ENCODE measurements at regions not wholly inside any gene's neighbourhood (a gene's known extent, or its start where the extent isn't known, plus 50 kb on each side); places are given as distances from the start of the nearest gene placed in this dataset.
"Not testable (repeated sequence)": the region's sequence is repeated elsewhere in the genome, so short reads cannot be mapped to it uniquely, and the experiment has no call there.

- not testable (repeated sequence) for DNase-seq, H3K9me3 ChIP-seq, H3K4me1 ChIP-seq, H3K36me3 ChIP-seq, H3K4me3 ChIP-seq, H3K27ac ChIP-seq, H3K27me3 ChIP-seq
Measured at GRCh38 chr20:30312220-30312619, 945.2 kb upstream of the DEFB115 start.

GRCh38 chr20:30313660-30314059 lies 943.8 kb upstream of the DEFB115 start:
- H3K9me3 ChIP-seq, H3K27me3 ChIP-seq, H3K27ac ChIP-seq, H3K36me3 ChIP-seq, H3K4me3 ChIP-seq, DNase-seq, H3K4me1 ChIP-seq: not testable (repeated sequence)

GRCh38 chr20:30316063-30316462 lies 941.4 kb upstream of the DEFB115 start:
- not testable (repeated sequence) for DNase-seq, H3K4me1 ChIP-seq, H3K9me3 ChIP-seq, H3K27ac ChIP-seq, H3K36me3 ChIP-seq, H3K4me3 ChIP-seq, H3K27me3 ChIP-seq

GRCh38 chr20:30316532-30317299 lies 940.7 kb upstream of the DEFB115 start:
- H3K27ac ChIP-seq, H3K4me3 ChIP-seq, H3K27me3 ChIP-seq, H3K9me3 ChIP-seq, H3K36me3 ChIP-seq, H3K4me1 ChIP-seq, DNase-seq: not testable (repeated sequence)

GRCh38 chr20:30333744-30334143 lies 923.7 kb upstream of the DEFB115 start:
- H3K4me1 ChIP-seq, DNase-seq, H3K4me3 ChIP-seq, H3K9me3 ChIP-seq, H3K27me3 ChIP-seq, H3K36me3 ChIP-seq, H3K27ac ChIP-seq: not testable (repeated sequence)

- H3K4me1 ChIP-seq, H3K27me3 ChIP-seq, H3K27ac ChIP-seq, H3K9me3 ChIP-seq, H3K36me3 ChIP-seq, DNase-seq, H3K4me3 ChIP-seq: not testable (repeated sequence)
Measured at GRCh38 chr20:30337556-30337955, 919.9 kb upstream of the DEFB115 start.

GRCh38 chr20:30348932-30349331 lies 908.5 kb upstream of the DEFB115 start:
- H3K27ac ChIP-seq, H3K4me3 ChIP-seq, H3K36me3 ChIP-seq, H3K9me3 ChIP-seq, H3K4me1 ChIP-seq, H3K27me3 ChIP-seq, DNase-seq: not testable (repeated sequence)
- TF ChIP-seq CTCF (IDR thresholded peaks at IDR 0.05) = peak in 3 of 6 experiments; percentile 19 to 50 (median 46)

GRCh38 chr20:30356854-30357467 lies 900.5 kb upstream of the DEFB115 start:
- H3K4me1 ChIP-seq, H3K27ac ChIP-seq, DNase-seq, H3K36me3 ChIP-seq, H3K27me3 ChIP-seq, H3K9me3 ChIP-seq, H3K4me3 ChIP-seq: not testable (repeated sequence)
- peak in 5 of 6 experiments; percentile 8 to 71 (median 56) for TF ChIP-seq CTCF (IDR thresholded peaks at IDR 0.05)

GRCh38 chr20:30361756-30362155 lies 895.7 kb upstream of the DEFB115 start:
- not testable (repeated sequence) for H3K4me1 ChIP-seq, H3K4me3 ChIP-seq, H3K27me3 ChIP-seq, H3K9me3 ChIP-seq, H3K36me3 ChIP-seq, DNase-seq, H3K27ac ChIP-seq

GRCh38 chr20:30376430-30376766 lies 881.1 kb upstream of the DEFB115 start:
- not testable (repeated sequence) for DNase-seq, H3K27me3 ChIP-seq, H3K4me1 ChIP-seq, H3K9me3 ChIP-seq, H3K36me3 ChIP-seq
- H3K4me3 ChIP-seq = peak overlapping the region; percentile 51 to 93 (median 70)
- H3K27ac ChIP-seq = peak overlapping the region; percentile 46 to 86 (median 78)
